Stimulated activated naive CD8-positive, alpha-beta T cell treated with anti-CD3 and anti-CD28 coated beads, Interleukin-15, amount 100 ng/mL, for 72 hours (primary cell): ENCODE measurements at regions not wholly inside any gene's neighbourhood (a gene's known extent, or its start where the extent isn't known, plus 50 kb on each side); places are given as distances from the start of the nearest gene placed in this dataset.
A peak's percentile ranks its signal among the peaks of the same experiment; 100 is the strongest.
"Not testable (repeated sequence)": the region's sequence is repeated elsewhere in the genome, so short reads cannot be mapped to it uniquely, and the experiment has no call there.

Source experiments
- ATAC-seq: fragments of 150-1000 bp; cut with Tn5 transposase; 2 replicates; pipeline ENCODE4 v1.10.0; 2021; ENCODE audit warnings: mild to moderate bottlenecking, moderate library complexity
- DNase-seq, 2 donors: peaks; one replicate each; pipeline ENCODE4 v3.0.0; 2021 to 2022
- H3K27ac Mint-ChIP-seq, 2 donors: one replicate each; pipeline ENCODE4 v1.8.0; 2022; ENCODE audit warnings: mild to moderate bottlenecking in 2 of 2, mixed read lengths in 2 of 2, moderate library complexity in 2 of 2
- H3K27me3 Mint-ChIP-seq: one replicate; pipeline ENCODE4 v1.8.0; 2022; ENCODE audit warnings: mixed read lengths
- H3K4me1 Mint-ChIP-seq: one replicate; pipeline ENCODE4 v1.8.0; 2022; ENCODE audit warnings: mild to moderate bottlenecking, mixed read lengths
- H3K4me3 Mint-ChIP-seq, 2 donors: one replicate each; pipeline ENCODE4 v1.8.0; 2022; ENCODE audit warnings: mild to moderate bottlenecking in 2 of 2, mixed read lengths in 2 of 2, moderate library complexity in 1 of 2
- H3K9me3 Mint-ChIP-seq, 2 donors: one replicate each; pipeline ENCODE4 v1.8.0; 2022; ENCODE audit warnings: mixed read lengths in 2 of 2

GRCh38 chr14:54256156-54256555, 140.7 kb upstream of the CDKN3 start:
- no peak for ATAC-seq
- no peaks in the 10 kb centered on the region for H3K9me3 Mint-ChIP-seq
- peaks cover 27% of the 10 kb centered on the region for H3K27me3 Mint-ChIP-seq
- H3K27ac Mint-ChIP-seq, result no peak overlapping the region
- peaks cover 6% of the 10 kb centered on the region for H3K4me1 Mint-ChIP-seq
- no peak overlapping the region for H3K4me3 Mint-ChIP-seq
- DNase-seq, result no peak

- Mint-ChIP-seq H3K4me3 (no peak overlapping the region), H3K27ac (no peak overlapping the region), H3K9me3 (no peaks in the 10 kb centered on the region), H3K4me1 (peaks cover 6% of the 10 kb centered on the region), H3K27me3 (peaks cover 15% of the 10 kb centered on the region)
- no peak for ATAC-seq
- DNase-seq, result no peak
Observed at GRCh38 chr14:54257424-54257823, 139.4 kb upstream of the CDKN3 start.

- H3K9me3 Mint-ChIP-seq, result no peaks in the 10 kb centered on the region
- H3K4me3 Mint-ChIP-seq, result no peak overlapping the region
- DNase-seq (no peak), ATAC-seq (no peak)
- H3K4me1 Mint-ChIP-seq, result peaks cover 4% of the 10 kb centered on the region
- peaks cover 18% of the 10 kb centered on the region for H3K27me3 Mint-ChIP-seq
- no peak overlapping the region for H3K27ac Mint-ChIP-seq
Observed at GRCh38 chr14:54258382-54258781, 138.4 kb upstream of the CDKN3 start.

- DNase-seq (no peak), ATAC-seq (no peak)
- Mint-ChIP-seq H3K27ac (no peak overlapping the region), H3K4me3 (no peak overlapping the region), H3K27me3 (peaks cover 27% of the 10 kb centered on the region), H3K4me1 (no peaks in the 10 kb centered on the region), H3K9me3 (no peaks in the 10 kb centered on the region)
Observed at GRCh38 chr14:54259821-54260220, 137.0 kb upstream of the CDKN3 start.

- peaks cover 27% of the 10 kb centered on the region for H3K27me3 Mint-ChIP-seq
- H3K9me3 Mint-ChIP-seq, result no peaks in the 10 kb centered on the region
- no peak overlapping the region for H3K4me3 Mint-ChIP-seq
- H3K27ac Mint-ChIP-seq, result no peak overlapping the region
- no peaks in the 10 kb centered on the region for H3K4me1 Mint-ChIP-seq
- DNase-seq (no peak), ATAC-seq (no peak)
Observed at GRCh38 chr14:54261283-54261682, 135.5 kb upstream of the CDKN3 start.

GRCh38 chr14:54266616-54267015, 130.2 kb upstream of the CDKN3 start:
- not testable (repeated sequence) for H3K9me3 Mint-ChIP-seq, DNase-seq, H3K27ac Mint-ChIP-seq, ATAC-seq, H3K4me1 Mint-ChIP-seq, H3K4me3 Mint-ChIP-seq
- H3K27me3 Mint-ChIP-seq, result peaks cover 19% of the 10 kb centered on the region

GRCh38 chr14:54267172-54267571, 129.6 kb upstream of the CDKN3 start:
- peaks cover 19% of the 10 kb centered on the region for H3K27me3 Mint-ChIP-seq
- ATAC-seq, result no peak
- peaks cover 0 to 3% of the 10 kb centered on the region in 2 donors for H3K9me3 Mint-ChIP-seq
- H3K4me3 Mint-ChIP-seq, result no peak overlapping the region
- no peak for DNase-seq
- H3K27ac Mint-ChIP-seq, result peak overlapping the region in 1 of 2 donors; percentile 49
- H3K4me1 Mint-ChIP-seq, result no peaks in the 10 kb centered on the region

GRCh38 chr14:54275997-54276725, 120.6 kb upstream of the CDKN3 start:
- Mint-ChIP-seq H3K4me3 (no peak overlapping the region), H3K9me3 (no peaks in the 10 kb centered on the region), H3K27ac (no peak overlapping the region), H3K4me1 (no peaks in the 10 kb centered on the region), H3K27me3 (peaks cover 6% of the 10 kb centered on the region)
- ATAC-seq (no peak), DNase-seq (no peak)

GRCh38 chr14:54278087-54278486, 118.7 kb upstream of the CDKN3 start:
- peaks cover 6% of the 10 kb centered on the region for H3K27me3 Mint-ChIP-seq
- H3K4me1 Mint-ChIP-seq, result no peaks in the 10 kb centered on the region
- DNase-seq, result no peak
- ATAC-seq, result no peak
- no peaks in the 10 kb centered on the region for H3K9me3 Mint-ChIP-seq
- no peak overlapping the region for H3K27ac Mint-ChIP-seq
- no peak overlapping the region for H3K4me3 Mint-ChIP-seq

GRCh38 chr14:54278665-54279295, 118.0 kb upstream of the CDKN3 start:
- Mint-ChIP-seq H3K4me3 (no peak overlapping the region), H3K27ac (no peak overlapping the region), H3K27me3 (peaks cover 6% of the 10 kb centered on the region), H3K4me1 (no peaks in the 10 kb centered on the region), H3K9me3 (no peaks in the 10 kb centered on the region)
- ATAC-seq (no peak), DNase-seq (no peak)

- ATAC-seq (no peak), DNase-seq (no peak)
- peaks cover 13% of the 10 kb centered on the region for H3K27me3 Mint-ChIP-seq
- H3K4me3 Mint-ChIP-seq, result no peak overlapping the region
- H3K4me1 Mint-ChIP-seq, result no peaks in the 10 kb centered on the region
- no peaks in the 10 kb centered on the region for H3K9me3 Mint-ChIP-seq
- H3K27ac Mint-ChIP-seq, result no peak overlapping the region
Observed at GRCh38 chr14:54282849-54283248, 114.0 kb upstream of the CDKN3 start.

GRCh38 chr14:54285030-54285429, 111.8 kb upstream of the CDKN3 start:
- H3K9me3 Mint-ChIP-seq, result no peaks in the 10 kb centered on the region
- H3K27me3 Mint-ChIP-seq, result peaks cover 8% of the 10 kb centered on the region
- DNase-seq (no peak), ATAC-seq (no peak)
- no peaks in the 10 kb centered on the region for H3K4me1 Mint-ChIP-seq
- no peak overlapping the region for H3K4me3 Mint-ChIP-seq
- no peak overlapping the region for H3K27ac Mint-ChIP-seq

GRCh38 chr14:54291491-54292191, 105.2 kb upstream of the CDKN3 start:
- no peaks in the 10 kb centered on the region for H3K9me3 Mint-ChIP-seq
- H3K27ac Mint-ChIP-seq, result peak overlapping the region in 1 of 2 donors; percentile 2
- peaks cover 47% of the 10 kb centered on the region for H3K27me3 Mint-ChIP-seq
- H3K4me3 Mint-ChIP-seq, result no peak overlapping the region
- no peaks in the 10 kb centered on the region for H3K4me1 Mint-ChIP-seq
- ATAC-seq (no peak), DNase-seq (no peak)

GRCh38 chr14:54294802-54295201, 102.0 kb upstream of the CDKN3 start:
- Mint-ChIP-seq H3K4me3 (no peak overlapping the region), H3K27ac (no peak overlapping the region), H3K27me3 (peaks cover 51% of the 10 kb centered on the region), H3K4me1 (no peaks in the 10 kb centered on the region), H3K9me3 (no peaks in the 10 kb centered on the region)
- DNase-seq (no peak), ATAC-seq (no peak)

- Mint-ChIP-seq H3K4me3 (no peak overlapping the region), H3K9me3 (no peaks in the 10 kb centered on the region), H3K27ac (no peak overlapping the region), H3K4me1 (no peaks in the 10 kb centered on the region), H3K27me3 (peaks cover 25% of the 10 kb centered on the region)
- DNase-seq (no peak), ATAC-seq (no peak)
Observed at GRCh38 chr14:54299410-54300363, 97.1 kb upstream of the CDKN3 start.
